Glutamatergic neuron (in vitro differentiated cells): ENCODE measurements at regions not wholly inside any gene's neighbourhood (a gene's known extent, or its start where the extent isn't known, plus 50 kb on each side); places are given as distances from the start of the nearest gene placed in this dataset.

Source experiments
- DNase-seq: peaks from one replicate; pipeline ENCODE4 v3.0.0; 2022
- H3K27ac Mint-ChIP-seq: one replicate; pipeline ENCODE4 v1.8.0; 2020; ENCODE audit warnings: mild to moderate bottlenecking, mixed read lengths, inconsistent platforms; ENCODE audit not compliant: unreplicated experiment
- H3K27me3 Mint-ChIP-seq: one replicate; pipeline ENCODE4 v1.8.0; 2020; ENCODE audit warnings: mild to moderate bottlenecking, moderate library complexity, mixed read lengths, inconsistent platforms; ENCODE audit not compliant: unreplicated experiment
- H3K36me3 Mint-ChIP-seq: one replicate; pipeline ENCODE4 v1.8.0; 2020; ENCODE audit warnings: mild to moderate bottlenecking, mixed read lengths, inconsistent platforms; ENCODE audit not compliant: unreplicated experiment
- H3K4me1 Mint-ChIP-seq: one replicate; pipeline ENCODE4 v1.8.0; 2020; ENCODE audit warnings: mild to moderate bottlenecking, low read depth, mixed read lengths, inconsistent platforms; ENCODE audit not compliant: unreplicated experiment
- H3K4me3 Mint-ChIP-seq: one replicate; pipeline ENCODE4 v1.8.0; 2020; ENCODE audit warnings: mild to moderate bottlenecking, mixed read lengths, inconsistent platforms; ENCODE audit not compliant: unreplicated experiment
- H3K9me3 Mint-ChIP-seq: one replicate; pipeline ENCODE4 v1.8.0; 2020; ENCODE audit warnings: mild to moderate bottlenecking, moderate library complexity, mixed read lengths, inconsistent platforms; ENCODE audit not compliant: unreplicated experiment
- CTCF ChIP-seq: fragments of 200-600 bp; sonication (generic); IDR thresholded peaks from one replicate; pipeline ENCODE4 v1.5.0; 2021; ENCODE audit not compliant: partially characterized antibody, unreplicated experiment

- H3K4me1 Mint-ChIP-seq, result no peaks in the 10 kb centered on the region
- H3K27me3 Mint-ChIP-seq, result peaks cover 2% of the 10 kb centered on the region
- H3K4me3 Mint-ChIP-seq, result no peak overlapping the region
- peaks cover 10% of the 10 kb centered on the region for H3K36me3 Mint-ChIP-seq
- no peak for DNase-seq
- H3K27ac Mint-ChIP-seq, result no peak overlapping the region
- no peak for TF ChIP-seq CTCF
- no peaks in the 10 kb centered on the region for H3K9me3 Mint-ChIP-seq
These were observed 117.0 kb downstream of the NXNL2 start for GRCh38 chr9:88651682-88652633.

GRCh38 chr9:88652876-88653275 lies 117.9 kb downstream of the NXNL2 start:
- DNase-seq, result no peak
- Mint-ChIP-seq H3K9me3 (no peaks in the 10 kb centered on the region), H3K4me3 (no peak overlapping the region)

GRCh38 chr9:88653406-88653805 lies 118.4 kb downstream of the NXNL2 start:
- H3K4me3 Mint-ChIP-seq, result no peak overlapping the region
- H3K4me1 Mint-ChIP-seq, result no peaks in the 10 kb centered on the region
- H3K27ac Mint-ChIP-seq, result no peak overlapping the region
- H3K9me3 Mint-ChIP-seq, result no peaks in the 10 kb centered on the region
- DNase-seq, result no peak
- H3K27me3 Mint-ChIP-seq, result peaks cover 2% of the 10 kb centered on the region
- peaks cover 4% of the 10 kb centered on the region for H3K36me3 Mint-ChIP-seq
- TF ChIP-seq CTCF, result no peak

More at GRCh38 chr9:88652876-88653275, 117.9 kb downstream of the NXNL2 start:
- H3K4me1 Mint-ChIP-seq, result no peaks in the 10 kb centered on the region
- no peak for TF ChIP-seq CTCF
- no peak overlapping the region for H3K27ac Mint-ChIP-seq
- H3K27me3 Mint-ChIP-seq, result peaks cover 2% of the 10 kb centered on the region
- peaks cover 4% of the 10 kb centered on the region for H3K36me3 Mint-ChIP-seq

GRCh38 chr9:88653911-88654310 lies 118.9 kb downstream of the NXNL2 start:
- no peak overlapping the region for H3K4me3 Mint-ChIP-seq
- H3K4me1 Mint-ChIP-seq, result no peaks in the 10 kb centered on the region
- H3K9me3 Mint-ChIP-seq, result no peaks in the 10 kb centered on the region
- no peak for DNase-seq
- no peak for TF ChIP-seq CTCF
- no peak overlapping the region for H3K27ac Mint-ChIP-seq
- peaks cover 4% of the 10 kb centered on the region for H3K36me3 Mint-ChIP-seq
- peaks cover 2% of the 10 kb centered on the region for H3K27me3 Mint-ChIP-seq

- Mint-ChIP-seq H3K27me3 (no peaks in the 10 kb centered on the region), H3K27ac (no peak overlapping the region), H3K9me3 (peaks cover 2% of the 10 kb centered on the region), H3K4me1 (no peaks in the 10 kb centered on the region), H3K36me3 (no peaks in the 10 kb centered on the region), H3K4me3 (no peak overlapping the region)
- TF ChIP-seq CTCF, result no peak
- no peak for DNase-seq
These were observed 122.9 kb downstream of the NXNL2 start for GRCh38 chr9:88657893-88658292.
